IMR-90 (cell line): ENCODE measurements at regions not wholly inside any gene's neighbourhood (a gene's known extent, or its start where the extent isn't known, plus 50 kb on each side); places are given as distances from the start of the nearest gene placed in this dataset.

Experiments used
- ATAC-seq: fragments of 200-7000 bp; cut with Tn5 transposase; 2 replicates; pipeline ENCODE4 v1.9.1; 2020; ENCODE audit warnings: low read depth, mild to moderate bottlenecking, moderate library complexity
- BruUV-seq: library from RNA; stranded (reverse); fragments of 400-500 nt; replicated peaks from 2 replicates; lab custom pipeline; 2021; lab: Mats Ljungman, UMichigan
- CTCF ChIA-PET: fragments of 300-600 bp; formaldehyde crosslinking; extraction: SDS; loops from one replicate; lab custom pipeline; 2021; ENCODE audit warnings: antibody characterized with exemption; lab: Yijun Ruan, JAX
- POLR2A ChIA-PET: fragments of 300-600 bp; sonication (Branson Sonifier 250); formaldehyde crosslinking; loops from one replicate; lab custom pipeline; 2022; ENCODE audit warnings: antibody characterized with exemption; ENCODE audit not compliant: unreplicated experiment; lab: Charles Lee
- DNase-seq: peaks from one replicate; pipeline ENCODE4 v3.0.0; 2013
- H2AFZ ChIP-seq: replicated peaks from 2 replicates; pipeline ENCODE3; 2013; ENCODE audit warnings: low read length, mild to moderate bottlenecking; ENCODE audit not compliant: poor library complexity
- H2AK5ac ChIP-seq: 2 replicates; pipeline ENCODE4 v1.6.1; 2013; ENCODE audit warnings: low read depth, low read length, inconsistent platforms
- H2AK9ac ChIP-seq: replicated peaks from 2 replicates; pipeline ENCODE3; 2013; ENCODE audit warnings: mild to moderate bottlenecking, low read depth, low read length, moderate library complexity; ENCODE audit not compliant: poor library complexity
- H2BK120ac ChIP-seq: 2 replicates; pipeline ENCODE4 v1.6.1; 2013; ENCODE audit warnings: low read depth, low read length, inconsistent platforms
- H2BK15ac ChIP-seq: 3 replicates; pipeline ENCODE4 v1.6.1; 2013; ENCODE audit warnings: low read depth, low read length, inconsistent platforms
- H2BK20ac ChIP-seq: 2 replicates; pipeline ENCODE4 v1.6.1; 2013; ENCODE audit warnings: low read depth, mild to moderate bottlenecking, inconsistent platforms, low read length, moderate library complexity
- H2BK5ac ChIP-seq: 2 replicates; pipeline ENCODE4 v1.6.1; 2013; ENCODE audit warnings: mild to moderate bottlenecking, low read depth, low read length, inconsistent platforms; ENCODE audit not compliant: poor library complexity, severe bottlenecking
- H3K14ac ChIP-seq: replicated peaks from 2 replicates; pipeline ENCODE4 v1.6.1; 2013; ENCODE audit warnings: low read depth, low read length, inconsistent platforms
- H3K18ac ChIP-seq: 2 replicates; pipeline ENCODE4 v1.6.1; 2013; ENCODE audit warnings: low read depth, low read length, control low read depth
- H3K23ac ChIP-seq: 2 replicates; pipeline ENCODE4 v1.6.1; 2013; ENCODE audit warnings: low read depth, low read length, inconsistent platforms
- H3K27ac ChIP-seq: 2 replicates; pipeline ENCODE4 v1.5.1; 2013; ENCODE audit warnings: mild to moderate bottlenecking, control low read depth, low read length; ENCODE audit not compliant: insufficient read depth
- H3K27me3 ChIP-seq: 2 replicates; pipeline ENCODE4 v1.6.1; 2013; ENCODE audit warnings: low read length; ENCODE audit not compliant: control insufficient read depth, insufficient read depth
- H3K36me3 ChIP-seq: 2 replicates; pipeline ENCODE4 v1.6.1; 2013; ENCODE audit warnings: low read length, mixed read lengths; ENCODE audit not compliant: control insufficient read depth, insufficient read depth
- H3K4ac ChIP-seq: 2 replicates; pipeline ENCODE4 v1.6.1; 2013; ENCODE audit warnings: low read depth, low read length, inconsistent platforms
- H3K4me1 ChIP-seq: 2 replicates; pipeline ENCODE4 v1.6.1; 2013; ENCODE audit warnings: low read length, mixed read lengths; ENCODE audit not compliant: control insufficient read depth, insufficient read depth
- H3K4me2 ChIP-seq: 2 replicates; pipeline ENCODE4 v1.6.1; 2013; ENCODE audit warnings: low read depth, mild to moderate bottlenecking, control low read depth, low read length, moderate library complexity
- H3K4me3 ChIP-seq: 2 replicates; pipeline ENCODE4 v1.5.1; 2013; ENCODE audit warnings: low read depth, mild to moderate bottlenecking, control low read depth, low read length, moderate library complexity; ENCODE audit not compliant: insufficient read depth
- H3K56ac ChIP-seq: 2 replicates; pipeline ENCODE4 v1.6.1; 2013; ENCODE audit warnings: low read length, inconsistent platforms; ENCODE audit not compliant: insufficient read depth; ENCODE audit errors: extremely low read depth
- H3K79me1 ChIP-seq, 2 experiments: 2 replicates each; pipeline ENCODE4 v1.6.1; 2013; ENCODE audit warnings: low read length in 2 of 2, inconsistent platforms in 1 of 2, low read depth in 1 of 2
- H3K9ac ChIP-seq: 2 replicates; pipeline ENCODE4 v1.6.1; 2013; ENCODE audit warnings: low read depth, low read length, control low read depth
- H3K9me1 ChIP-seq: 2 replicates; pipeline ENCODE4 v1.6.1; 2013; ENCODE audit warnings: low read length, inconsistent platforms; ENCODE audit not compliant: insufficient read depth
- H3K9me3 ChIP-seq: 2 replicates; pipeline ENCODE4 v1.6.1; 2013; ENCODE audit warnings: low read length; ENCODE audit not compliant: control insufficient read depth, insufficient read depth
- H4K20me1 ChIP-seq: 2 replicates; pipeline ENCODE4 v1.6.1; 2013; ENCODE audit warnings: low read length, inconsistent platforms; ENCODE audit not compliant: insufficient read depth
- H4K5ac ChIP-seq: 2 replicates; pipeline ENCODE4 v1.6.1; 2013; ENCODE audit warnings: mild to moderate bottlenecking, low read depth, low read length, control low read depth
- H4K8ac ChIP-seq, 2 experiments: 2 replicates each; pipeline ENCODE4 v1.6.1; 2013; ENCODE audit warnings: low read depth in 2 of 2, low read length in 2 of 2, control low read depth in 1 of 2, inconsistent platforms in 1 of 2
- H4K91ac ChIP-seq: 2 replicates; pipeline ENCODE4 v1.6.1; 2013; ENCODE audit warnings: low read depth, low read length, inconsistent platforms; ENCODE audit not compliant: insufficient read depth
- BHLHE40 ChIP-seq: fragments of 150-350 bp; IDR thresholded peaks from 2 replicates; pipeline ENCODE4 v1.6.1; 2016; ENCODE audit warnings: mild to moderate bottlenecking, low read depth, low read length
- CEBPB ChIP-seq: IDR thresholded peaks from 2 replicates; pipeline ENCODE4 v1.6.1; 2012; ENCODE audit warnings: low read depth, low read length, improper control_type of control experiment
- CHD1 ChIP-seq: IDR thresholded peaks from 2 replicates; pipeline ENCODE4 v1.6.1; 2012; ENCODE audit warnings: low read depth, low read length, improper control_type of control experiment
- FOS ChIP-seq: fragments of 150-350 bp; IDR thresholded peaks from 2 replicates; pipeline ENCODE4 v1.6.1; 2016; ENCODE audit warnings: low read depth, low read length
- MAFK ChIP-seq: IDR thresholded peaks from 2 replicates; pipeline ENCODE4 v1.6.1; 2012; ENCODE audit warnings: low read depth, low read length, improper control_type of control experiment
- MAZ ChIP-seq: IDR thresholded peaks from 2 replicates; pipeline ENCODE4 v1.6.1; 2012; ENCODE audit warnings: low read depth, mild to moderate bottlenecking, low read length, improper control_type of control experiment, moderate library complexity, borderline replicate concordance
- MXI1 ChIP-seq: IDR thresholded peaks from 2 replicates; pipeline ENCODE4 v1.6.1; 2012; ENCODE audit warnings: low read depth, mild to moderate bottlenecking, low read length, moderate library complexity, borderline replicate concordance
- NFE2L2 ChIP-seq: fragments of 150-350 bp; IDR thresholded peaks from 2 replicates; pipeline ENCODE4 v1.6.1; 2016; ENCODE audit warnings: low read depth, mild to moderate bottlenecking, low read length
- POLR2A ChIP-seq: IDR thresholded peaks from 2 replicates; pipeline ENCODE4 v1.6.1; 2012; ENCODE audit warnings: mild to moderate bottlenecking, low read depth, low read length
- RAD21 ChIP-seq: IDR thresholded peaks from 2 replicates; pipeline ENCODE4 v1.6.1; 2012; ENCODE audit warnings: low read length, improper control_type of control experiment
- RCOR1 ChIP-seq: IDR thresholded peaks from 2 replicates; pipeline ENCODE4 v1.6.1; 2012; ENCODE audit warnings: mild to moderate bottlenecking, low read length, improper control_type of control experiment; ENCODE audit not compliant: insufficient replicate concordance
- RFX5 ChIP-seq: IDR thresholded peaks from 2 replicates; pipeline ENCODE4 v1.8.0; 2012; ENCODE audit warnings: low read depth, mild to moderate bottlenecking, low read length, moderate library complexity
- SMC3 ChIP-seq: fragments of 150-350 bp; IDR thresholded peaks from 2 replicates; pipeline ENCODE4 v1.6.1; 2016; ENCODE audit warnings: low read depth, mild to moderate bottlenecking, antibody characterized with exemption, low read length, moderate library complexity
- USF2 ChIP-seq: fragments of 150-350 bp; IDR thresholded peaks from 2 replicates; pipeline ENCODE4 v1.6.1; 2017; ENCODE audit warnings: mild to moderate bottlenecking, antibody characterized with exemption, low read length, low read depth
- WGBS, 2 experiments: methylation state at CpG; one replicate each; pipeline versions ENCODE4 v1.1.5 to v1.1.7; 2013; ENCODE audit warnings: missing lambda C conversion rate in 2 of 2; ENCODE audit not compliant: insufficient read length in 1 of 2; ENCODE audit errors: extremely low coverage in 2 of 2; 5-methylcytosine and 5-hydroxymethylcytosine counted together
- dilution Hi-C: fragments of 300-500 bp; cut with HindIII; formaldehyde crosslinking; loops from one replicate; pipeline ENCODE4 v1.14.3; 2018; ENCODE audit warnings: low sequenced_read_pairs; ENCODE audit not compliant: unreplicated experiment
- in situ Hi-C: fragments of 300-500 bp; cut with MboI; formaldehyde crosslinking; loops from 3 replicates; pipeline ENCODE4 v1.14.3; 2019; ENCODE audit warnings: low sequenced_read_pairs, inconsistent platforms, mixed read lengths
- intact Hi-C: fragments of 100-400 bp; cut with micrococcal nuclease; formaldehyde crosslinking; loops from 2 replicates; pipeline ENCODE4 v1.10.0; 2022
- TF ChIP-seq, protein P1 (sequence below): fragments of 150-350 bp; IDR thresholded peaks from 2 replicates; pipeline ENCODE4 v1.6.1; 2016; ENCODE audit warnings: low read depth, mild to moderate bottlenecking, low read length, moderate library complexity, borderline replicate concordance
- TF ChIP-seq, protein P2 (sequence below): conservative IDR thresholded peaks from 2 replicates; pipeline ENCODE4 v1.5.1; 2012; ENCODE audit warnings: mild to moderate bottlenecking, low read depth, low read length, improper control_type of control experiment

DNA sequence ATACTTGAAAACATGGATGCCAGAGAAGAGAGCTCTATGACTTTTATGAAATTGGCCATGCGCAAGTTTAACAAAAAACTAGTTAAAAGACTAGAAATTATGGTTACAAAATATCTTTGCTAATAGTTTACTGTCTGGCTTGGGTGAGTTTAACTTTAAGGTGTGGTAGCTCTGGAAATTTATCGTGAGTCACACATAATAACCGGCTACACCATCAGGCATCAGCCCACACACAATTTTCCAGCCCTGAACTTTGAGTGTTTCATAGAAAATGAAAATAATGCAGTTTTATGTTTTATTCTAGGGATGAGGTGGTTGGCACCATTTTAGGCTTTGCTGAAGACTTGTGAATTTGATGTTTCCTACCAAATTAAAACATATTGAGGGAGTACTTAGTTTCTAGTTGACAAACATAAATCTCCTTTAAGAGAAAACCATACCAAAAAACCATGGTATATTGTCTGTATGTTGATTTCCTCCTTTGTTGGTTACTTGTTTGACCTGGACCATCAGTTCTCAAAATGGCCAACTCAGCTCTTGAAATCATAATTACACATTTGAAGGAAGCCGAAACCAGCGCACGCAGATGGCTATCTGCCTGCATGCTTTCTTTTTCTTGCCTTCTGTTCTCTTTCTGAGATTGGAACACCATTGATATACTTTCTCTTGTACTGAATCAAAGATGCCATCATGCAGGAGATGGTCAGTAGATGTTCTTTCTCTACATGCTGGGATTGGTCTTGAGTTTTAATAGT lies 125.1 kb downstream of the AKAP11 start:
- H3K18ac ChIP-seq: no peak overlapping the region
- intact Hi-C loops (no loop called here), dilution Hi-C loops (no loop called here), in situ Hi-C loops (no loop called here)
- no peak overlapping the region for H2BK20ac ChIP-seq
- no peak overlapping the region for H2BK15ac ChIP-seq
- H3K4me2 ChIP-seq: no peak overlapping the region
- H3K4ac ChIP-seq: no peak overlapping the region
- no peak for DNase-seq
- H4K20me1 ChIP-seq: no peaks in the 10 kb centered on the region
- H3K79me1 ChIP-seq: no peaks in the 10 kb centered on the region
- H3K36me3 ChIP-seq: no peaks in the 10 kb centered on the region
- H3K4me1 ChIP-seq: no peaks in the 10 kb centered on the region
- no peak overlapping the region for H3K27ac ChIP-seq
- no peak overlapping the region for H2AFZ ChIP-seq
- H2BK120ac ChIP-seq: no peak overlapping the region
- no peak overlapping the region for H4K8ac ChIP-seq
- no peak overlapping the region for H3K14ac ChIP-seq
- H3K9me3 ChIP-seq: no peaks in the 10 kb centered on the region
- no TSS peak for BruUV-seq
- ATAC-seq: no peak
- H2AK5ac ChIP-seq: no peak overlapping the region
- H3K23ac ChIP-seq: no peak overlapping the region
- no peak overlapping the region for H3K4me3 ChIP-seq
- no peaks in the 10 kb centered on the region for H3K9me1 ChIP-seq
- H3K56ac ChIP-seq: no peak overlapping the region
- H4K91ac ChIP-seq: no peak overlapping the region
- H3K27me3 ChIP-seq: peaks cover 7% of the 10 kb centered on the region
- H3K9ac ChIP-seq: no peak overlapping the region
- no peak overlapping the region for H2AK9ac ChIP-seq
- WGBS, 2 experiments: no CpG with 5 or more reads among the region's 6 CpGs
- ChIA-PET POLR2A (no interaction called here), CTCF (interaction anchor here (0.6 to 0.7 kb wide), 2 partner anchors 9 to 46 kb away, joined by 3 to 8 read pairs; no protein-coding TSS in a partner anchor)
- no peak overlapping the region for H4K5ac ChIP-seq
- TF ChIP-seq SMC3 (no peak), RCOR1 (no peak), BHLHE40 (no peak), CEBPB (no peak), MAFK (no peak), POLR2A (no peak), MXI1 (no peak), MAZ (no peak), RFX5 (no peak), RAD21 (no peak), NFE2L2 (no peak), USF2 (no peak), FOS (no peak), CHD1 (no peak)
- TF ChIP-seq, protein P1, sequence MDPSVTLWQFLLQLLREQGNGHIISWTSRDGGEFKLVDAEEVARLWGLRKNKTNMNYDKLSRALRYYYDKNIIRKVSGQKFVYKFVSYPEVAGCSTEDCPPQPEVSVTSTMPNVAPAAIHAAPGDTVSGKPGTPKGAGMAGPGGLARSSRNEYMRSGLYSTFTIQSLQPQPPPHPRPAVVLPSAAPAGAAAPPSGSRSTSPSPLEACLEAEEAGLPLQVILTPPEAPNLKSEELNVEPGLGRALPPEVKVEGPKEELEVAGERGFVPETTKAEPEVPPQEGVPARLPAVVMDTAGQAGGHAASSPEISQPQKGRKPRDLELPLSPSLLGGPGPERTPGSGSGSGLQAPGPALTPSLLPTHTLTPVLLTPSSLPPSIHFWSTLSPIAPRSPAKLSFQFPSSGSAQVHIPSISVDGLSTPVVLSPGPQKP: no peak
- TF ChIP-seq, protein P2, sequence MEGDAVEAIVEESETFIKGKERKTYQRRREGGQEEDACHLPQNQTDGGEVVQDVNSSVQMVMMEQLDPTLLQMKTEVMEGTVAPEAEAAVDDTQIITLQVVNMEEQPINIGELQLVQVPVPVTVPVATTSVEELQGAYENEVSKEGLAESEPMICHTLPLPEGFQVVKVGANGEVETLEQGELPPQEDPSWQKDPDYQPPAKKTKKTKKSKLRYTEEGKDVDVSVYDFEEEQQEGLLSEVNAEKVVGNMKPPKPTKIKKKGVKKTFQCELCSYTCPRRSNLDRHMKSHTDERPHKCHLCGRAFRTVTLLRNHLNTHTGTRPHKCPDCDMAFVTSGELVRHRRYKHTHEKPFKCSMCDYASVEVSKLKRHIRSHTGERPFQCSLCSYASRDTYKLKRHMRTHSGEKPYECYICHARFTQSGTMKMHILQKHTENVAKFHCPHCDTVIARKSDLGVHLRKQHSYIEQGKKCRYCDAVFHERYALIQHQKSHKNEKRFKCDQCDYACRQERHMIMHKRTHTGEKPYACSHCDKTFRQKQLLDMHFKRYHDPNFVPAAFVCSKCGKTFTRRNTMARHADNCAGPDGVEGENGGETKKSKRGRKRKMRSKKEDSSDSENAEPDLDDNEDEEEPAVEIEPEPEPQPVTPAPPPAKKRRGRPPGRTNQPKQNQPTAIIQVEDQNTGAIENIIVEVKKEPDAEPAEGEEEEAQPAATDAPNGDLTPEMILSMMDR: no peak
- no peak overlapping the region for H2BK5ac ChIP-seq
